Brain microvascular endothelial cell (primary cell): ENCODE measurements at regions not wholly inside any gene's neighbourhood (a gene's known extent, or its start where the extent isn't known, plus 50 kb on each side); places are given as distances from the start of the nearest gene placed in this dataset.

Source experiments
- DNase-seq: peaks from one replicate; pipeline ENCODE4 v3.0.0-alpha.2; 2020
- H3K27ac ChIP-seq: fragments of 250-450 bp; sonication (Bioruptor Pico); 2 replicates; pipeline ENCODE4 v1.5.1; 2020; ENCODE audit warnings: mild to moderate bottlenecking, moderate library complexity
- H3K27me3 ChIP-seq: fragments of 250-450 bp; sonication (Bioruptor Pico); replicated peaks from 2 replicates; pipeline ENCODE4 v1.5.1; 2020; ENCODE audit warnings: mild to moderate bottlenecking
- H3K36me3 ChIP-seq: fragments of 250-450 bp; sonication (Bioruptor Pico); replicated peaks from 2 replicates; pipeline ENCODE4 v1.5.1; 2020; ENCODE audit warnings: mild to moderate bottlenecking
- H3K4me3 ChIP-seq: 2 replicates; pipeline ENCODE4 v1.5.1; 2011; ENCODE audit warnings: low read depth, mild to moderate bottlenecking, control low read depth, low read length, moderate library complexity
- in situ Hi-C: cut with HindIII; loops from 2 replicates; pipeline ENCODE4 v1.10.0; 2017; ENCODE audit warnings: low sequenced_read_pairs, low pct_ligation_motif_present
- TF ChIP-seq, protein P1 (sequence below): IDR thresholded peaks from 2 replicates; pipeline ENCODE4 v1.5.1; 2011; ENCODE audit warnings: low read depth, mild to moderate bottlenecking, moderate library complexity, low read length, control low read depth, inconsistent platforms; ENCODE audit errors: missing control alignments

DNA sequence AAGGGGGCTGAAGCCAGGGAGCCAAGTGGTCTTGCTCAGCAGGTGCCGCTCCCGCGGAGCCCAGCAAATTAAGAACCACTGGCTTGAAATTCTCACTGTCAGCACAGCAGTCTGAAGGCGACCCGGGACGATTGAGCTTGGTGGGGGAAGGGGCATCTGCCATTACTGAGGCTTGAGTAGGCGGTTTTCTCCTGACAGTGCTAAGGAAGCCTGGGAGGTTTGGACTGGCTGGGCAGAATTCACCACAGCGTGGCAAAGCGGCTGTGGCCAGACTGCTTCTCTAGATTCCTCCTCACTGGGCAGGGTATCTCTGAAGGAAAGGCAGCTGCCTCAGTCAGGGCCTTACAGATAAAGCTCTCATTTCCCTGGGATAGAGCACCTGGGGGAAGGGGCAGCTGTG is 57.0 kb upstream of the GPR149 start:
- no peak for DNase-seq
- Histone ChIP-seq H3K27ac (no peak overlapping the region), H3K4me3 (no peak overlapping the region), H3K36me3 (no peaks in the 10 kb centered on the region), H3K27me3 (no peaks in the 10 kb centered on the region)
- TF ChIP-seq, protein P1, sequence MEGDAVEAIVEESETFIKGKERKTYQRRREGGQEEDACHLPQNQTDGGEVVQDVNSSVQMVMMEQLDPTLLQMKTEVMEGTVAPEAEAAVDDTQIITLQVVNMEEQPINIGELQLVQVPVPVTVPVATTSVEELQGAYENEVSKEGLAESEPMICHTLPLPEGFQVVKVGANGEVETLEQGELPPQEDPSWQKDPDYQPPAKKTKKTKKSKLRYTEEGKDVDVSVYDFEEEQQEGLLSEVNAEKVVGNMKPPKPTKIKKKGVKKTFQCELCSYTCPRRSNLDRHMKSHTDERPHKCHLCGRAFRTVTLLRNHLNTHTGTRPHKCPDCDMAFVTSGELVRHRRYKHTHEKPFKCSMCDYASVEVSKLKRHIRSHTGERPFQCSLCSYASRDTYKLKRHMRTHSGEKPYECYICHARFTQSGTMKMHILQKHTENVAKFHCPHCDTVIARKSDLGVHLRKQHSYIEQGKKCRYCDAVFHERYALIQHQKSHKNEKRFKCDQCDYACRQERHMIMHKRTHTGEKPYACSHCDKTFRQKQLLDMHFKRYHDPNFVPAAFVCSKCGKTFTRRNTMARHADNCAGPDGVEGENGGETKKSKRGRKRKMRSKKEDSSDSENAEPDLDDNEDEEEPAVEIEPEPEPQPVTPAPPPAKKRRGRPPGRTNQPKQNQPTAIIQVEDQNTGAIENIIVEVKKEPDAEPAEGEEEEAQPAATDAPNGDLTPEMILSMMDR, result no peak
- in situ Hi-C loops, result no loop called here

DNA sequence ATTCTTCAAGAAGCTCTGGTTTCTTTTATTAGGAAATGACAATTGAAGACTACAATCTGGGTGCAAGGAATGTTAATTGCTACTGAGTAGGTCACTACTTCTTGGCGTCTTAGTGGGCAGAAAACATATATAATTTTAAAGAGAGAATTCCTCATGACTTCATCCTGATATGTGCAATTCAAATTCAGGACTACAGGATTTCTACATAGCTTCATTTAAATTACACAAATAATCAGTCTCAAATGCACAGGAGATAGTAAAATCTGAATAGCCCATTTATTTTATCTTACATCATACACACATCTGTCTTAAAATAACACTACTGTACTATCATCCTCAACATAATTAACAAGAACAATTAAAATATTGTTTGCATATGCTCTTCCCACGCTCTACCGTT is 52.5 kb upstream of the GPR149 start:
- no peaks in the 10 kb centered on the region for H3K27me3 ChIP-seq
- no peak overlapping the region for H3K27ac ChIP-seq
- no peak overlapping the region for H3K4me3 ChIP-seq
- DNase-seq, result no peak
- TF ChIP-seq, protein P1, result no peak
- H3K36me3 ChIP-seq, result no peaks in the 10 kb centered on the region
- in situ Hi-C loops, result no loop called here

DNA sequence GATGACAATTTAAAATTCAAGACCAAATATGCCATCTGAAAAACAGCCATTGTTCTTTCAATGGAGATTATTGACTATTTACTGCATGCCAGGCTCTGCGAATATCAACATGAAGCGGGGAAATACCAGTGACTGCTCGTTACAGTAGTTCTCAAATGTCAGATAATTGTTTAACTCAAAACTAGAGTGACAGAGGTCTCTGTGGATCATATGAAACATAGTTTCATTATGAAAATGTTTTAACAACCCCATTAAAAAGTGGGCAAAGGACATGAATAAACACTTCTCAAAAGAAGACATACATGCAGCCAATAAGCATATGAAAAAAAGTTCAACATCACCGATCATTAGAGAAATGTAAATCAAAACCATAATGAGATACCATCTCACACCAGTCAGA is 50.0 kb upstream of the GPR149 start:
- in situ Hi-C loops, result no loop called here
- no peaks in the 10 kb centered on the region for H3K36me3 ChIP-seq
- TF ChIP-seq, protein P1, result no peak

More for the DNA sequence above, 50.0 kb upstream of the GPR149 start:
- H3K4me3 ChIP-seq, result no peak overlapping the region
- no peaks in the 10 kb centered on the region for H3K27me3 ChIP-seq
- DNase-seq, result no peak
- no peak overlapping the region for H3K27ac ChIP-seq
